H9 (cell line): ENCODE measurements at regions not wholly inside any gene's neighbourhood (a gene's known extent, or its start where the extent isn't known, plus 50 kb on each side); places are given as distances from the start of the nearest gene placed in this dataset.

Source experiments
- DNase-seq: peaks from one replicate; pipeline ENCODE4 v3.0.0-alpha.2; 2017
- H2AFZ ChIP-seq: one replicate; pipeline ENCODE4 v1.6.1; 2013; ENCODE audit warnings: mild to moderate bottlenecking, low read length, control low read depth, moderate library complexity
- H2AK5ac ChIP-seq: 2 replicates; pipeline ENCODE4 v1.6.1; 2013; ENCODE audit warnings: low read length, control low read depth, mixed read lengths; ENCODE audit not compliant: insufficient read length
- H2BK120ac ChIP-seq: one replicate; pipeline ENCODE4 v1.6.1; 2013; ENCODE audit warnings: low read depth, mild to moderate bottlenecking, low read length, control low read depth, inconsistent platforms; ENCODE audit not compliant: poor library complexity, severe bottlenecking
- H2BK12ac ChIP-seq: 2 replicates; pipeline ENCODE4 v1.6.1; 2013; ENCODE audit warnings: low read length, control low read depth, mixed read lengths, low read depth; ENCODE audit not compliant: insufficient read length
- H2BK15ac ChIP-seq: 2 replicates; pipeline ENCODE4 v1.6.1; 2013; ENCODE audit warnings: low read depth, low read length, control low read depth
- H2BK20ac ChIP-seq: one replicate; pipeline ENCODE4 v1.6.1; 2013; ENCODE audit warnings: low read depth, mild to moderate bottlenecking, low read length, control low read depth, inconsistent platforms; ENCODE audit not compliant: poor library complexity, severe bottlenecking
- H2BK5ac ChIP-seq: 2 replicates; pipeline ENCODE4 v1.6.1; 2013; ENCODE audit warnings: low read length, control low read depth, mixed read lengths; ENCODE audit not compliant: insufficient read length
- H3K14ac ChIP-seq: 2 replicates; pipeline ENCODE4 v1.6.1; 2013; ENCODE audit warnings: low read length, control low read depth; ENCODE audit not compliant: insufficient read depth
- H3K18ac ChIP-seq: 2 replicates; pipeline ENCODE4 v1.6.1; 2013; ENCODE audit warnings: low read depth, mild to moderate bottlenecking, mixed read lengths, low read length, control low read depth; ENCODE audit not compliant: insufficient read length
- H3K23ac ChIP-seq: 2 replicates; pipeline ENCODE4 v1.6.1; 2013; ENCODE audit warnings: low read length, control low read depth, mixed read lengths, low read depth; ENCODE audit not compliant: insufficient read length
- H3K23me2 ChIP-seq: 2 replicates; pipeline ENCODE4 v1.6.1; 2013; ENCODE audit warnings: low read depth, mild to moderate bottlenecking, mixed read lengths, low read length, control low read depth; ENCODE audit not compliant: insufficient read length, poor library complexity, severe bottlenecking
- H3K27ac ChIP-seq: 2 replicates; pipeline ENCODE4 v1.5.1; 2013; ENCODE audit warnings: low read length, control low read depth, mixed read lengths, low read depth; ENCODE audit not compliant: insufficient read length
- H3K27me3 ChIP-seq: 2 replicates; pipeline ENCODE4 v1.6.1; 2013; ENCODE audit warnings: low read length, control low read depth, inconsistent platforms; ENCODE audit not compliant: insufficient read depth
- H3K4ac ChIP-seq: 2 replicates; pipeline ENCODE4 v1.6.1; 2013; ENCODE audit warnings: low read depth, mild to moderate bottlenecking, control low read depth, inconsistent platforms, low read length, moderate library complexity
- H3K4me1 ChIP-seq: 2 replicates; pipeline ENCODE4 v1.6.1; 2013; ENCODE audit warnings: low read length, control low read depth, inconsistent platforms; ENCODE audit not compliant: insufficient read depth
- H3K4me2 ChIP-seq: 2 replicates; pipeline ENCODE4 v1.6.1; 2013; ENCODE audit warnings: low read length, control low read depth, mixed read lengths; ENCODE audit not compliant: insufficient read length, insufficient read depth
- H3K56ac ChIP-seq: 2 replicates; pipeline ENCODE4 v1.6.1; 2013; ENCODE audit warnings: low read depth, mild to moderate bottlenecking, mixed read lengths, low read length, control low read depth; ENCODE audit not compliant: insufficient read length
- H3K79me1 ChIP-seq: 2 replicates; pipeline ENCODE4 v1.6.1; 2013; ENCODE audit warnings: low read depth, mild to moderate bottlenecking, moderate library complexity, low read length, control low read depth, inconsistent platforms; ENCODE audit not compliant: insufficient read depth, poor library complexity, severe bottlenecking
- H3K79me2 ChIP-seq: 2 replicates; pipeline ENCODE4 v1.6.1; 2013; ENCODE audit warnings: low read length, control low read depth, inconsistent platforms; ENCODE audit not compliant: insufficient read depth
- H3K9ac ChIP-seq: 2 replicates; pipeline ENCODE4 v1.6.1; 2013; ENCODE audit warnings: low read length, control low read depth, mixed read lengths; ENCODE audit not compliant: insufficient read length; ENCODE audit errors: extremely low read depth
- H3K9me3 ChIP-seq: one replicate; pipeline ENCODE4 v1.6.1; 2013; ENCODE audit warnings: low read depth, low read length, inconsistent platforms; ENCODE audit not compliant: control insufficient read depth
- H3T11ph ChIP-seq: one replicate; pipeline ENCODE4 v1.6.1; 2013; ENCODE audit warnings: mild to moderate bottlenecking, low read length, control low read depth, inconsistent platforms
- H4K20me1 ChIP-seq: one replicate; pipeline ENCODE4 v1.6.1; 2013; ENCODE audit not compliant: control insufficient read depth, insufficient read length, insufficient read depth
- H4K5ac ChIP-seq: 2 replicates; pipeline ENCODE4 v1.6.1; 2013; ENCODE audit warnings: low read depth, mild to moderate bottlenecking, mixed read lengths, low read length, control low read depth; ENCODE audit not compliant: insufficient read length
- H4K8ac ChIP-seq: replicated peaks from 2 replicates; pipeline ENCODE4 v1.6.1; 2013; ENCODE audit warnings: low read length, control low read depth, mixed read lengths, low read depth; ENCODE audit not compliant: insufficient read length
- H4K91ac ChIP-seq: 2 replicates; pipeline ENCODE4 v1.6.1; 2013; ENCODE audit warnings: low read depth, mild to moderate bottlenecking, moderate library complexity, mixed read lengths, low read length, control low read depth; ENCODE audit not compliant: insufficient read length
- H3K27ac Mint-ChIP-seq, 3 experiments: 2 replicates in 2 of 3; 3 replicates in 1 of 3; pipeline ENCODE4 v1.8.0; 2020 to 2021; ENCODE audit warnings: mixed read lengths in 3 of 3, mild to moderate bottlenecking in 1 of 3, moderate library complexity in 1 of 3
- H3K27me3 Mint-ChIP-seq: 2 replicates; pipeline ENCODE4 v1.8.0; 2021; ENCODE audit warnings: low read depth, mild to moderate bottlenecking, moderate library complexity, mixed read lengths
- H3K36me3 Mint-ChIP-seq, 3 experiments: 2 replicates in 2 of 3; 3 replicates in 1 of 3; pipeline ENCODE4 v1.8.0; 2020 to 2021; ENCODE audit warnings: low read depth in 3 of 3, mixed read lengths in 3 of 3; ENCODE audit not compliant: insufficient read depth in 1 of 3
- H3K4me1 Mint-ChIP-seq, 2 experiments: 2 replicates each; pipeline ENCODE4 v1.8.0; 2020; ENCODE audit warnings: mixed read lengths in 2 of 2
- H3K4me3 Mint-ChIP-seq, 2 experiments: 2 replicates in 1 of 2; 3 replicates in 1 of 2; pipeline ENCODE4 v1.8.0; 2020 to 2021; ENCODE audit warnings: mild to moderate bottlenecking in 2 of 2, mixed read lengths in 2 of 2, moderate library complexity in 1 of 2
- H3K9me3 Mint-ChIP-seq, 2 experiments: 2 replicates in 1 of 2; 3 replicates in 1 of 2; pipeline ENCODE4 v1.8.0; 2020; ENCODE audit warnings: mild to moderate bottlenecking in 2 of 2, mixed read lengths in 2 of 2, moderate library complexity in 1 of 2
- CTCF ChIP-seq: fragments of 200-600 bp; sonication (generic); conservative IDR thresholded peaks from 3 replicates; pipeline ENCODE4 v1.8.0; 2021; ENCODE audit warnings: antibody characterized with exemption, mild to moderate bottlenecking
- WGBS: extraction: QIAGEN DNeasy Blood & Tissue Kit; methylation state at CpG from one replicate; pipeline ENCODE4 v1.1.7; 2013; ENCODE audit warnings: missing lambda C conversion rate, low lambda C conversion rate, mixed read lengths; ENCODE audit not compliant: insufficient read length; ENCODE audit errors: extremely low coverage; 5-methylcytosine and 5-hydroxymethylcytosine counted together

DNA sequence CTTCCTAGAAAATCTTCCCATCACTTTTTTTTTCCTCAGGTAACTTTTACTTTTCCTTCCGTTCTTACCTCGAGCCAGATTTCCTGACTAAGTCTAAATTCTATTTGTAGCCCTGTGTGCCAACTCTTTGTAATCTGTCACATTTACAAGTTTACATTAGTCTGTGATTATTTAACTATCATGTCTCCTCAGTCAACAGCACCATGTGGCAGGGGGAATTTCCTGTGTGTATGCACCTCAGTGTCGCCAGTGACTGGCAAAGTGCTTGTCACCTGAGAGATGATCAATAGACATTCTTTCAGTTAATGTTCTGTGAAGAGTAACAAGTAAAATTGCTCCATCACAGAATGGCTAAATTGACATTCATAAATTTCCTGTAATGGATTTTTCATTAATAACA is 468.5 kb downstream of the PDGFC start:
- Histone ChIP-seq H3K23me2 (no peaks in the 10 kb centered on the region), H2AK5ac (no peak overlapping the region), H3K27me3 (no peaks in the 10 kb centered on the region), H2BK120ac (no peak overlapping the region), H3K4me2 (no peak overlapping the region), H3K23ac (no peak overlapping the region), H4K5ac (no peak overlapping the region), H3K9ac (no peak overlapping the region), H3K4me1 (peaks cover 2% of the 10 kb centered on the region; the same call in 1 of the 2 replicates), H2BK12ac (no peak overlapping the region), H3K9me3 (no peaks in the 10 kb centered on the region), H2BK5ac (no peak overlapping the region), H3K4ac (no peak overlapping the region), H2AFZ (no peak overlapping the region), H2BK20ac (no peak overlapping the region), H4K8ac (no peak overlapping the region), H3K56ac (no peak overlapping the region), H3K27ac (no peak overlapping the region), H4K91ac (no peak overlapping the region), H3K18ac (no peak overlapping the region), H3K79me1 (no peaks in the 10 kb centered on the region), H3K14ac (no peak overlapping the region), H2BK15ac (no peak overlapping the region), H3K79me2 (no peaks in the 10 kb centered on the region), H3T11ph (no peak overlapping the region), H4K20me1 (no peaks in the 10 kb centered on the region)
- peaks cover 0 to 4% (median 0%) of the 10 kb centered on the region in 3 experiments; a peak in 1 of 7 replicates for H3K36me3 Mint-ChIP-seq
- no peak for TF ChIP-seq CTCF
- no peak overlapping the region for H3K4me3 Mint-ChIP-seq
- peaks cover 2% of the 10 kb centered on the region; the same call in 1 of the 2 replicates for H3K27me3 Mint-ChIP-seq
- H3K4me1 Mint-ChIP-seq: peaks cover 21 to 30% of the 10 kb centered on the region in 2 experiments
- DNase-seq: no peak
- H3K27ac Mint-ChIP-seq: no peak overlapping the region
- no CpG with 5 or more reads among the region's 3 CpGs for WGBS
- H3K9me3 Mint-ChIP-seq: 0 out of 5 replicates have a peak, but pooled peaks cover 0 to 3% of the 10 kb centered on the region in 2 experiments
